ENCODE measurements at regions not wholly inside any gene's neighbourhood (a gene's known extent, or its start where the extent isn't known, plus 50 kb on each side); places are given as distances from the start of the nearest gene placed in this dataset.

DNA sequence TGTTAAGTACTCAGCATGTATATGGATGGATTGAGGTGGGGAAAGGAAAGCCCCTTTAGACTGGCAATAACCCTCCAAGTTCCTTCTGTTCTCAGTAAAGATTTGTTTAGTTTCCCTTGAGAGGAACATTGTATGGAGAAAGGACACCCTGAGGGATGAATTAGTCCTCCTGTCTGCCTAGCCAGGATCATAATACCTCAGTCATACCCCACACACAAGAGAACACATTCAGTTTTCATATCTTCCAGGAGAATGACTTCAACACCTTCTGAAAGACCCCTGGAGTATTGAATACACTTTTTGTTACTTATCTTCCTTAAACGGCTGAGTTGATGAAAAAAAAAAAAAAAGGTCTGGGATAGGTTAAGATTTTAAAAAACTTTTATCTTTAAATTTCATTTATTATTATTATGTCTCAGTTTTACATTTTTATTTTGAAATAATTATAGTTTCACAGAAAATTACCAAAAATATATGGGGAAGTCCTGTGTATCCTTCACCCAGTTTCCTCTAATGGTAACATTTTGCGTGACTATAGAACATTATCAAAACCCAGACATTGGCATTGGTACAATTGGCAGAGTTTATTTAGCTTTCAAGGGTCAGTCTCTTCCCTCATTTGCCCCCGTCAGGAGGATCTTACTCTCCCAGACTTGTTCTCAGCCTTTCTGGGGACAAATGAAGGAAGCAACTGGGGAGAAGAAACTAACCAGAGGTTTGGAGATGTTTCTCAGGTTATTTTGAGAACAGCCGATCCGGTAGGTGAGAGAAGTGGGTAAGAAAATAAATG is 88.0 kb downstream of the ACTBL2 start:
- TF ChIP-seq, protein P1, sequence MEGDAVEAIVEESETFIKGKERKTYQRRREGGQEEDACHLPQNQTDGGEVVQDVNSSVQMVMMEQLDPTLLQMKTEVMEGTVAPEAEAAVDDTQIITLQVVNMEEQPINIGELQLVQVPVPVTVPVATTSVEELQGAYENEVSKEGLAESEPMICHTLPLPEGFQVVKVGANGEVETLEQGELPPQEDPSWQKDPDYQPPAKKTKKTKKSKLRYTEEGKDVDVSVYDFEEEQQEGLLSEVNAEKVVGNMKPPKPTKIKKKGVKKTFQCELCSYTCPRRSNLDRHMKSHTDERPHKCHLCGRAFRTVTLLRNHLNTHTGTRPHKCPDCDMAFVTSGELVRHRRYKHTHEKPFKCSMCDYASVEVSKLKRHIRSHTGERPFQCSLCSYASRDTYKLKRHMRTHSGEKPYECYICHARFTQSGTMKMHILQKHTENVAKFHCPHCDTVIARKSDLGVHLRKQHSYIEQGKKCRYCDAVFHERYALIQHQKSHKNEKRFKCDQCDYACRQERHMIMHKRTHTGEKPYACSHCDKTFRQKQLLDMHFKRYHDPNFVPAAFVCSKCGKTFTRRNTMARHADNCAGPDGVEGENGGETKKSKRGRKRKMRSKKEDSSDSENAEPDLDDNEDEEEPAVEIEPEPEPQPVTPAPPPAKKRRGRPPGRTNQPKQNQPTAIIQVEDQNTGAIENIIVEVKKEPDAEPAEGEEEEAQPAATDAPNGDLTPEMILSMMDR (IDR thresholded peaks at IDR 0.05), result no peak
- TF ChIP-seq POLR2A (IDR thresholded peaks at IDR 0.05), result no peak
